ENCODE measurements at regions not wholly inside any gene's neighbourhood (a gene's known extent, or its start where the extent isn't known, plus 50 kb on each side); places are given as distances from the start of the nearest gene placed in this dataset.

- ATAC-seq (no peak), DNase-seq (ENCODE audit: low spot score) (no peak), FAIRE-seq (no peak)
- H3K36me3 ChIP-seq (replicated peaks in 1 of 2; ENCODE audit: control insufficient read depth in 1 of 2, insufficient read depth in 2 of 2, low read length in 2 of 2) = no peaks in the 10 kb centered on the region
- TF ChIP-seq E2F2 (CRISPR knock-in tag; IDR thresholded peaks at IDR 0.05; ENCODE audit: borderline replicate concordance) (no peak), TFE3 (CRISPR knock-in tag; IDR thresholded peaks at IDR 0.05) (0 out of 2 replicates have a peak, but pooled peaks have one; percentile 26), CBX2 (IDR thresholded peaks at IDR 0.05; ENCODE audit: low read depth, low read length) (no peak), CBX2 (CRISPR knock-in tag; IDR thresholded peaks at IDR 0.05; ENCODE audit: low read depth) (no peak)
- H3K79me2 ChIP-seq (ENCODE audit: insufficient read depth, low read length) = no peaks in the 10 kb centered on the region
- WGBS (ENCODE audit: low lambda C conversion rate) = 9% methylated on average over 2 of the region's 2 CpGs
- H2AFZ ChIP-seq (ENCODE audit: low read length) = no peak overlapping the region
- no TSS peak for BruUV-seq (replicated peaks)
- peaks cover 45% of the 10 kb centered on the region for H3K4me1 ChIP-seq (ENCODE audit: insufficient read depth, low read length)
- H3K4me3 ChIP-seq (replicated peaks in 1 of 3; ENCODE audit: insufficient read depth in 1 of 3, low read depth in 2 of 3, low read length in 3 of 3) = no peak overlapping the region
- in situ Hi-C loops (cut with HindIII; ENCODE audit: extremely low pct_ligation_motif_present, low pct_unique_long_range_greater_than_20kb) (loop anchor here (25.0 kb wide), 1 partner anchor 407 kb away; no protein-coding TSS in a partner anchor), intact Hi-C loops (cut with micrococcal nuclease; ENCODE audit: unreplicated experiment) (no loop called here)
- no peaks in the 10 kb centered on the region for H3K9me3 ChIP-seq (ENCODE audit: low read length)
- H3K27ac ChIP-seq (ENCODE audit: extremely low read length, insufficient read depth, low read length) = no peak overlapping the region
- H4K20me1 ChIP-seq (ENCODE audit: insufficient read depth, low read length) = no peaks in the 10 kb centered on the region
- H3K27me3 ChIP-seq (ENCODE audit: control insufficient read depth in 1 of 2, insufficient read depth in 2 of 2, low read length in 2 of 2) = no peaks in the 10 kb centered on the region
- ChIA-PET CTCF (ENCODE audit: low intra/inter-chr PET ratio, low total read pairs) (no interaction called here), POLR2A (interaction anchor here (1.8 kb wide), 1 partner anchor 51 kb away, joined by 6 read pairs; no protein-coding TSS in a partner anchor)
- H3K9ac ChIP-seq (ENCODE audit: insufficient read depth, low read depth, low read length) = no peak overlapping the region
- H3K4me2 ChIP-seq (ENCODE audit: low read depth, low read length) = peak overlapping the region; percentile 9; the same call in 1 of the 2 replicates
Observed at GRCh38 chr1:55480029-55480795, 265.0 kb upstream of the USP24 start.
